ENCODE measurements at regions not wholly inside any gene's neighbourhood (a gene's known extent, or its start where the extent isn't known, plus 50 kb on each side); places are given as distances from the start of the nearest gene placed in this dataset.

DNA sequence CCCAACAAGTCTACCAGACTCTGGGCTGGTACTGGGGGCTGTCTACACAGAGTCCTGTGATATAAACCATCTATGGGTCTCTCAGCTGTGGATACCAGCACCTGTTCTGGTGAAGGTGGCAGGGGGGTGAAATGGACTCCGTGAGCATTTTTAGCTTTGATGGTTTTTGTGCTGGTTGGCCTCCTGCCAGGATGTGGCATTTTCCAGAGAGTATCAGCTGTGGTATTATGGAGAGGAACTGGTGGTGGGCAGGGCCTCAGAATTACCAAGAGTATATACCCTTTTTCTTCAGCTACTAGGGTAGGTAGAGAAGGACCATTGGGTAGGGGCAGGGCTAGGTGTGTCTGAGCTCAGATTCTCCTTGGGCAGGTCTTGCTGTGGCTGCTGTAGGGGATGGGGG, 1920.9 kb upstream of the PCDH20 start:
- DNase-seq (ENCODE audit: low read depth): no peak
- H3K4me3 ChIP-seq (ENCODE audit: low read length): no peak overlapping the region
- TF ChIP-seq, protein P1, sequence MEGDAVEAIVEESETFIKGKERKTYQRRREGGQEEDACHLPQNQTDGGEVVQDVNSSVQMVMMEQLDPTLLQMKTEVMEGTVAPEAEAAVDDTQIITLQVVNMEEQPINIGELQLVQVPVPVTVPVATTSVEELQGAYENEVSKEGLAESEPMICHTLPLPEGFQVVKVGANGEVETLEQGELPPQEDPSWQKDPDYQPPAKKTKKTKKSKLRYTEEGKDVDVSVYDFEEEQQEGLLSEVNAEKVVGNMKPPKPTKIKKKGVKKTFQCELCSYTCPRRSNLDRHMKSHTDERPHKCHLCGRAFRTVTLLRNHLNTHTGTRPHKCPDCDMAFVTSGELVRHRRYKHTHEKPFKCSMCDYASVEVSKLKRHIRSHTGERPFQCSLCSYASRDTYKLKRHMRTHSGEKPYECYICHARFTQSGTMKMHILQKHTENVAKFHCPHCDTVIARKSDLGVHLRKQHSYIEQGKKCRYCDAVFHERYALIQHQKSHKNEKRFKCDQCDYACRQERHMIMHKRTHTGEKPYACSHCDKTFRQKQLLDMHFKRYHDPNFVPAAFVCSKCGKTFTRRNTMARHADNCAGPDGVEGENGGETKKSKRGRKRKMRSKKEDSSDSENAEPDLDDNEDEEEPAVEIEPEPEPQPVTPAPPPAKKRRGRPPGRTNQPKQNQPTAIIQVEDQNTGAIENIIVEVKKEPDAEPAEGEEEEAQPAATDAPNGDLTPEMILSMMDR (IDR thresholded peaks at IDR 0.05; ENCODE audit: insufficient read depth, low read depth, low read length, missing control alignments): no peak

DNA sequence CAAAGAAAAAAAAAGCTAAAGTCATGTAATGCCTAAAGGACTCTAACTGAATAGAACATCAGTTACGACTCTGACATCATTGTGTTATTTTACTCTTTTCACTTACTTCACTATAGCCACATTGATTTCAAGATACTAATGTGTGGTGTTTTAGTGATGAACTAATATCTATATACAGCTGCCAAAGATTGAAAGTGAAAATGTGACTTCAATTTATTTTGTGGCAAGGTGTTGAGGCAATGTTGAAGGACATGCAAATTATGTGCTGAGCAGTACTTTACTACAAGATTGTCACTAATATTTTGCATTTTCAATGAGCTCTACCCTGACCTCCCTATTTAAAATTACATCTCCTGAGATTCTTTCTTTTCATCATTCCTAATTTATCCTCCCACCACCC, 1911.9 kb upstream of the PCDH20 start:
- TF ChIP-seq, protein P1 (IDR thresholded peaks at IDR 0.05; ENCODE audit: insufficient read depth, low read depth, low read length, missing control alignments): no peak
- H3K4me3 ChIP-seq (ENCODE audit: low read length): no peak overlapping the region
- DNase-seq (ENCODE audit: low read depth): no peak

DNA sequence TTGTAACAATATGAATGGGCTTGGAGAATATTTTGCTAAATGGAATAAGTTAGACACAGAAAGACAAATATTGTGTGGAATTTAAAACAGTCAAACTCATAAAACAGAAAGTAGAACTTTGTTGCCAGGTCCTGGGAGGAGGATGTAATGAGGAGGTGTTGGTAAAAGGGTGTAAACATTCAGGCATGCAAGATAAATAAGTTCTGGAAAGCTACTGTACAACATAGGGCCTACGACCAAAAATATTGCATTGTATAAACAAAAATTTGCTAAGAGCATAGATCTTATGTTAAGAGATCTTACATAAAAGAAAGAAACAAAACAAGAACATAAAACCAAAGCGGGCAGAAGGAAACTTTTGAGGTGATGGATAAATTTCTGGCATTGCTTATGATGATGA, 1907.8 kb upstream of the PCDH20 start:
- TF ChIP-seq, protein P1 (IDR thresholded peaks at IDR 0.05; ENCODE audit: insufficient read depth, low read depth, low read length, missing control alignments): no peak
- DNase-seq (ENCODE audit: low read depth): no peak
- no peak overlapping the region for H3K4me3 ChIP-seq (ENCODE audit: low read length)

DNA sequence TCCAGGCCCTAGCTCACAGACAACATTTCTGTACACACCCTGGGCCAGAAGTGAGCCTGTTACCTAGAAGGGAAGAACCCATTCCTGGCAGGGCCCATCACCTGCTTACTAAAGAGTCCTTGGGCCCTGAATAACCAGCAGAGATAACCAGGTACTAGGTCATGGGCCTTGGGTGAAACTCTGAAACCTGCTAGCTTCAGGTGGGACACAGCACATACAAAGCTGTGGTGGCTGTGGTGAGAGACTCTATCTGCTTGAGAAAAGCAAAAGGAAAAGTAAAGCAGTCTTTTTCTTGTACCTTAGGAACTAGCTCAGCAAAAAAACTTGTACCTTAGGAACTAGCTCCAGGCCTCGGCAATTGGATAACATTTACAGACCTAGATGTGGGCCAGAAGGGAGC, 1895.9 kb upstream of the PCDH20 start:
- no peak overlapping the region for H3K4me3 ChIP-seq (ENCODE audit: low read length)
- TF ChIP-seq, protein P1 (IDR thresholded peaks at IDR 0.05; ENCODE audit: insufficient read depth, low read depth, low read length, missing control alignments): no peak
- no peak for DNase-seq (ENCODE audit: low read depth)

DNA sequence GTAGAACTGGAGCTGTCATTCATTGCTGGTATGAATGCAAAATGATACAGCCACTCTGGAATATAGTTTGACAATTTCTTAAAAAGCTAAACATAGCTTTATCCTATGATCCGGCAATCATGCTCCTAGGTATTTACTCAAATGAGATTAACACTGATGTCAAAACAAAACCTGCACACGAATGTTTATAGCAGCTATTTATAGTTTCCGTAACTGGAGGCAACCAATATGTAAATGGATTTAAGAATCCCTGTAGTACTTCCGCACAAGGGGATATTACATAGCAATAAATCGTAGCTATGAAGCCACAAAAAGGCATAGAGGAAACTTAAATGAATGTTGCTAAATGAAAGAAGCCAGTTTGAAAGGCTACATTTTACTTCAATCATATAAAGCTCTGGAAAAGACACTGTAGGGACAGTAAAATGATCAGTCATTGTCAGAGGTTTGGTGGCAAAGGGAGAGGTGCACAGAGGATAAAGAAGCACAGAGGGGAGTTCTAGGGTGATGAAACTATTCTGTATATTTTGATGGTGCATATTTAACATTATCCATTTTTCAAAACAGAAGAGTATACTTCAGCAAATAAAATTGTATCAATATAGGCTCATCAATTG, 1893.0 kb upstream of the PCDH20 start:
- TF ChIP-seq, protein P1 (IDR thresholded peaks at IDR 0.05; ENCODE audit: insufficient read depth, low read depth, low read length, missing control alignments): no peak
- no peak overlapping the region for H3K4me3 ChIP-seq (ENCODE audit: low read length)
- no peak for DNase-seq (ENCODE audit: low read depth)

DNA sequence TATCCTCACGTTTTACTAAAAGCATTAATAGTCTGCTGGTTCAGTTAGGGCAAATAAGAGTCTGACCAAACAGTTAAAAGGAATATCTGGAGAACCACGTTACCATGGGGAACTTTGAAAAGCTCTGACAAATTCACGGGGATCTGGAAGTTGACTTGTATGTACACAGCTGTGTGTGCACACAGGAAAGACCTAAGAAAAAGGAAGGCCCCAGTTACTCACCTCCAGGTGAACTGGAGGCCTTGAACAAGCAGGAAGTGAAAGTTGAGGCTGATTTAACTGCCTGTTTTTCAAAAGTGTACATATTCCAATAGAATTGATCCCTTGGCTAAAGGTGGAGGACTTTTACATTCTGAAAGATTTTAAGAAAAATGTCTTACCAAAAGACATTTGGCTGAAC, 1891.6 kb upstream of the PCDH20 start:
- DNase-seq (ENCODE audit: low read depth): peak; percentile 4
- no peak overlapping the region for H3K4me3 ChIP-seq (ENCODE audit: low read length)
- TF ChIP-seq, protein P1 (IDR thresholded peaks at IDR 0.05; ENCODE audit: insufficient read depth, low read depth, low read length, missing control alignments): no peak

DNA sequence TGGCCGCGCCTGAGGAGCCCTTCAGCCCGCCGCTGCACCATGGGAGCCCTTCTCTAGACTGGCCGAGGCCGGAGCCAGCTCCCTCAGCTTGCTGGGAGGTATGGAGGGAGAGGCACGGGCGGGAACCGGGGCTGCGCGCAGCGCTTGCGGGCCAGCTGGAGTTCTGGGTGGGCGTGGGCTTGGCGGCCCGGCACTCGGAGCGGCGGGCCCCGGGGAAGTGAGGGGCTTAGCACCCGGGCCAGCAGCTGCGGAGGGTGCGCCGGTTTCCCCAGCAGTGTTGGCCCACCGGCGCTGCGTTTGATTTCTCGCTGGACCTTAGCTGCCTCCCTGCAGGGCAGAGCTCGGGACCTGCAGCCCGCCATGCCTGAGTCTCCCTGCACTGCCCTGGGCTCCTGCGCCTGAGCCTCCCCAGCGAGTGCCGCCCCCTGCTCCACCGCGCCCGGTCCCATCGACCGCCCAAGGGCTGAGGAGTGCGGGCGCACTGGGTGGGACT, 1890.0 kb upstream of the PCDH20 start:
- TF ChIP-seq, protein P1 (IDR thresholded peaks at IDR 0.05; ENCODE audit: insufficient read depth, low read depth, low read length, missing control alignments): no peak
- H3K4me3 ChIP-seq (ENCODE audit: low read length): no peak overlapping the region
- no peak for DNase-seq (ENCODE audit: low read depth)

Data from epithelial cell of esophagus (primary cell).